ENCODE measurements at regions not wholly inside any gene's neighbourhood (a gene's known extent, or its start where the extent isn't known, plus 50 kb on each side); places are given as distances from the start of the nearest gene placed in this dataset.

- DNase-seq, result no peak
These were observed 321.8 kb upstream of the NFE2L3 start for GRCh38 chr7:25830215-25830614.

GRCh38 chr7:25831062-25831691 lies 320.8 kb upstream of the NFE2L3 start:
- DNase-seq, result no peak

DNA sequence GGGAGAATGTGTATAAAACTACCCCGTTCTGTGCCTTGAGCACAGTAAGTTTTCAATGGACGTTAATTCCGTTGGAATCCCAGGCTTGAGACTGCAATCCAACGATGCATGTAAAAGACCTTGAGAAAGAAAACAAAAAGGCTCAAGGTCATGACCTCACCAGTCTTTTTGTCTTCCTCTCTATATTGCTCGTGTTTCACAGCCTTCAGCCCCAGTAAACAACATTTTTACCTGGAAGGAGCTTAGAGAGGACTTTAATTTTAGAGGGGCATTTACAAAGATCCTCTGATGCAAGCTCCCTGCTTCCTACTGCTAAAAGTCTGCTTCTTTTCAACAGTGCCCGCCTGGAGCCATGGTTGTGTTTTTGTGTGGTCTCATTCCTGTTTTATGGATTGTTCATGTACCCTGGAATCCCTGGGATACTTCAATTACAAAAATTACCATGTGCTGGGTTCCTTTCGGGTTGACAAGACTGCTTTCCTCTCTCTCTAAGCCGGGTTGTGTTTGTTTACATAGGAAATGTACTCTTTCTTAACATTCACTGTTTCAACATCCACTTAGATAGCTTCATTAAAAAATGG lies 320.1 kb upstream of the NFE2L3 start:
- DNase-seq, result no peak

DNA sequence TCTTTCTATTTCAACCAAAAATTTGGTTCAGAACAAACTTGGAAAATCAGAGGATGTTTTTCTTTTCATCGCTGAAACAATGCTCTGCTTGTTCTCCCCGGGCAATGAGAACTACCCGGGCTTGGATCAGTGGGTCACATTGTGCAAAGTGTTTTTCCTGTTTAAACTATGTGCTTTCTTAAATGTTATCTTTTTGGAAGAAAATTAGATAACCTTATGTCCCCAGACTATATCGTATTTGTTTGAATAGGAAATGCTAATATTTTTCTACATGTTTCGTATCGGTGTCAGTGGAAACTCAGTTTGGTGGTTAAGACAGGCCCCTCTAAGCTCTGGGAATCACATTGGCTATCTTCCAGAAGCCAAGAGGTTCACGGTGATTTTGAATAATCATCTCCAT lies 319.5 kb upstream of the NFE2L3 start:
- no peak for DNase-seq

DNA sequence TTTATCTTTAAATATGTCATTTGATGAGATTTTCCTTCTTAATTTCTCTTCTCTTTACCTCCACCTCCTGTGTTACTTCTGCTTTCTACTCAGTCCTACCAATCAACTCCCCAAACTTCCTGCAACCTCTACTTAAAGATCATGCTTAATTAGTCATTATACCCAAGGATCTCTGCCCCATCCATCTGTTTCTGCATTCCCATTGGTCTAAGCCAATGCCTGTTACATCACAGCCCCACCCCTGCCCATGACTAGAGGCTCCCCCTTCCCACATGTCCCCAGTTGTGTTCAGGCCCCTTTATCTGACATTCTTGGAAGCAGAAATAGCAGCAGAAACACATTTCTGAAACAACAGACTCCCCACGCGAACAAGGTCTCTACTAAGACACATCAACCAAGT lies 319.1 kb upstream of the NFE2L3 start:
- no peak for DNase-seq

DNA sequence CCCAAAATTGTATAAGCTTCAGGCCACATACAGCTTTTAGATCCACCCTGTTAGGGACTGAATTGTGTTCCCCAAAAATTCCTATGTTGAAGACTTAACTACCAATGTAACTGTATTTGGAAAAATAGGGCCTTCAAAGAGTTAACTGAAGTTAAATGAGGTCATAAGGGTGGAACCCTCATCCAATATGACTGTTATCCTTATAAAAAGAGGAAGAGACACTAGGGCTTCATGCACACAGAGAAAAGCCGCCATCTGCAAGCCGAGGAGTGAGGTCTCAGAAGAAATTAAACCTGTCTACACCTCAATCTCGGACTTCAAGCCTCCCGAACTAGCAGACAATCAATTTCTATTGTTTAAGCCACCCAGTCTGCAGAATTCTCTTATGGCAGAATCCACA lies 317.9 kb upstream of the NFE2L3 start:
- DNase-seq, result no peak

DNA sequence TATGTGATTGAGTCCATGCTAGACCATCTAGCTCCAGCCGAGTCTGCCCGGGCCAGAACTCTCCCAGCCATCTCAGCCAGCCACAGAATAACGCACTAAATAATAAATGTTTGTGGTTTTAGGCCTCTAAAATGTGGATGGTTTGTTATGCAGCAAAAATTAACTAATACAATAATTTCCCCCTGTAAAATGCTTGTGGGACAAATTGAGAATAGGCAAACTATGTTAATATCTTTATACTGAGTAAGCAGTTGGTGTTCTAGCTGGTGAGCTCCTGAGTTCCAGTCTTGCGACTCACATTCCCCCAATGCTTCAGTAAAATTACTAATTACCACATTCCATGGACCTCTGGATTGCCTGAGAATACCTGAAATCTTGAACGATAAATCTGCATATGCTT lies 316.8 kb upstream of the NFE2L3 start:
- no peak for DNase-seq

DNA sequence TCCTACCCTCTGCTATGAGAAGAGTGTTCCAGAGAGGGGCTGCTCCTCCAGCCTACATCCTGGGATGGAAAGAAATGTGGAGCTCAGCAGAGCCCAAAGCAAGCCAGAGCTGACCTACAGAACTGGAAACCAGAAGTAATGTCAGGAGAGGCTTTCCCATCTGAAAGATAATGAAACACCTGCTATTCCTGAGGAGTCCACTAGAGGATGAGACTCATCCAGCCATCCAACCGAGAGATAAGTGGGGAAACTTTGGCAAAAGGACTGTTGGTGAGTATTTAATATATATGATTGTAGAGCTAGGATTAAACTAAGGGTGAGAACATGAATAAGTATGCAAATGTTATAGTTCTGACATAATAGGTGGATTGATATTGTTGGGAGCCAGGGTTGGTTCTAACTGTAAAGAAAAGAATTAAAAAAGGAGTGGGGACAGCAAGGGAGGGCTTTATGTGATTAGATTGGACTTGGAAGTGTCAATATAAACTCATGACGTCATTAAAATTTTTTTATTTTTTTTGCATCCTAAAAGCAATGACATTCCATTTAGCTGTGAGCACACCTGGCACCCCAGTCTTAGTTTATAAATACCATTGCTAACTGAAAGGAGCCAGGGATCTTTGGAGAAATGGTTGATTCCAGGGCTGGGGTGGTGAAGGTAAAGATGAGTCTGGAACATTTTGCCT lies 312.8 kb upstream of the NFE2L3 start:
- DNase-seq, result no peak

GRCh38 chr7:25840209-25840792 lies 311.7 kb upstream of the NFE2L3 start:
- DNase-seq, result no peak

GRCh38 chr7:25841575-25841974 lies 310.4 kb upstream of the NFE2L3 start:
- no peak for DNase-seq

GRCh38 chr7:25842201-25842733 lies 309.7 kb upstream of the NFE2L3 start:
- no peak for DNase-seq

- no peak for DNase-seq
These were observed 308.5 kb upstream of the NFE2L3 start for GRCh38 chr7:25843467-25843866.

- DNase-seq, result no peak
These were observed 307.7 kb upstream of the NFE2L3 start for GRCh38 chr7:25844102-25844870.

- no peak for DNase-seq
These were observed 306.5 kb upstream of the NFE2L3 start for GRCh38 chr7:25845464-25845863.

DNA sequence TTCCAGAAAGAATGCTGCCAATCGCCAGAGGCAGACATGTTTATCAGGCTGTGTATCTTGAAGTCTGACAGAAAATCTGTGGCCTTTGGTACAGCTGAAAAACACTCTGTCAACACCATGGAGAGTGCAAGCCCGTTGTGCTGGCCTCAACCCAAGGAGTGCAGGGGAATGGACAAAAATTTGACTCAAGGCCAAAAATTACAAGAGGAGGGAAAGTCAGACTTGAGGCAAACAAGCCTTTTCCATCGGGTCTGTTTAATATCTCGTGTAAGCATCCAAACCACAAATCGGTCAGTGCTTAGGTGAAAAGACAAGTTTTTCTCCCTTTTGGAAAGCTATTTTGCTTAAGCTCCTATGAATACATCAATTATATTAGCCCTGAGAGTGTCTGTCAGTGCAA lies 305.3 kb upstream of the NFE2L3 start:
- no peak for DNase-seq

- no peak for DNase-seq
These were observed 304.5 kb upstream of the NFE2L3 start for GRCh38 chr7:25847336-25848070.

DNA sequence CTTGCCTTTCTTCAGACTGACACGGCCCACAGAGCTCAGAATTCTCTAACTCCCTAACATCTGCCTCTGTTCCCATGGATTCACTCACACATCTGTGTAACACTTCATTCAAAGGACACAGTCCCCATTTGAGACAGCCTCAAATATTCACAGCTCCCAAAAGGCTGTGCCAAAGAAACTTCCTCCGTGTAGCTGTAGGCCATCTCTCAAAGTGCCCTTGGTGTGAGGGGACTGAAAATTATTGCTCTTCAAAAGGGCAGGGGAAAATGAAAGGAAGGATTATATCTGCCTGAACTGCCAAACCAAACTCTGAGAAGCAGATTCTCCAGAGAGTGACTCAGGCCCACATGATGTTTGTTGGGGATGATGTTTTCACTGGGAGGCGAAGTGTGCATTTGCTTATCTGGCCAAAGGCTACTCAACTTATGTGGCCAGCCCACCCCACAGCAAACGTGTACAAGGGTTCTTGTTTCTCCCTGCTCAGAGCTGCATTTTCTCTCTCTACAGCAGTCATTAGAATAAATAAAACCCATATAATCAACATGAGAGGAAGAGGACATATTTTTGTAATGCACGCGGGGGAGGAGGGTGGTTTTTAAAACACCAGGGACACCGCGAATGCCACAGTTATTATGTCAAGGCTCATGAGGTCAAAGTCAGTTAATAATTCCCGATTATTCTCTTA lies 302.4 kb upstream of the NFE2L3 start:
- DNase-seq, result no peak

DNA sequence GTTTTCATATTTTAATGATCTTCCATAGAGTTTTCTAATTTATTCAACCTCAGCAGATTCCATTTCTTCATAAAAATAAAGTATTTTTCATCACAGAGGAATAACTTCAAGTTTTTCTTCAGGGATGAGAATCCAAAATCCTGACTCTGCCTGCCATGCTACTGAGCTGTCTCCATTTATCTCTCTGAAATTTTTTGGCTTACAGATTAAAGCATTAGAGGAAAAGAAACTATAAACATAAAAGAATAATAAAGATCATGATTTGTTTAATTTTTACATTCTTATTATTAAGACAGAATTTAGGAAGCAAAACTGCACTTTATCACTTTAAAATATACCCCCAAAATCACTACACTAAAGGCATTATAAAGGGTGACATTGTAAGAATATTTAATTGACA lies 301.8 kb upstream of the NFE2L3 start:
- no peak for DNase-seq

DNA sequence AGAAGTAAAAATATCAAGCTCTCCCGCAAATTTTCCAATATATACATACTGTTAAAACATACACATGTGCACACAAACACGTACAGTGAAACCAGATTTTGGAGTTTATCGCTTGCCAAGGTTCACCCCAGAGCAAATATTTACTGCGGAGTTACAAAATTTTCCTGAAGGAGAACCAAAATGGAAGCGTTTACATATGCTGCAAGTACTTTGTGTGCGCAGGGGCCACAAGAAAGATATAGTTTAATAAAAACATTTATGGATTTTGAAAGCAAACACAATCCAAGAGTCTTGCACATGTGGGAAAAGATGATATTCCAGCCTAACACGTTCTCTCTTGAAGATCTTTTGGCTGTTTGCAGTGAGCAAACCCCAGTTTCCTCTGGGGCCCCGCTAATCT lies 301.3 kb upstream of the NFE2L3 start:
- DNase-seq, result no peak

DNA sequence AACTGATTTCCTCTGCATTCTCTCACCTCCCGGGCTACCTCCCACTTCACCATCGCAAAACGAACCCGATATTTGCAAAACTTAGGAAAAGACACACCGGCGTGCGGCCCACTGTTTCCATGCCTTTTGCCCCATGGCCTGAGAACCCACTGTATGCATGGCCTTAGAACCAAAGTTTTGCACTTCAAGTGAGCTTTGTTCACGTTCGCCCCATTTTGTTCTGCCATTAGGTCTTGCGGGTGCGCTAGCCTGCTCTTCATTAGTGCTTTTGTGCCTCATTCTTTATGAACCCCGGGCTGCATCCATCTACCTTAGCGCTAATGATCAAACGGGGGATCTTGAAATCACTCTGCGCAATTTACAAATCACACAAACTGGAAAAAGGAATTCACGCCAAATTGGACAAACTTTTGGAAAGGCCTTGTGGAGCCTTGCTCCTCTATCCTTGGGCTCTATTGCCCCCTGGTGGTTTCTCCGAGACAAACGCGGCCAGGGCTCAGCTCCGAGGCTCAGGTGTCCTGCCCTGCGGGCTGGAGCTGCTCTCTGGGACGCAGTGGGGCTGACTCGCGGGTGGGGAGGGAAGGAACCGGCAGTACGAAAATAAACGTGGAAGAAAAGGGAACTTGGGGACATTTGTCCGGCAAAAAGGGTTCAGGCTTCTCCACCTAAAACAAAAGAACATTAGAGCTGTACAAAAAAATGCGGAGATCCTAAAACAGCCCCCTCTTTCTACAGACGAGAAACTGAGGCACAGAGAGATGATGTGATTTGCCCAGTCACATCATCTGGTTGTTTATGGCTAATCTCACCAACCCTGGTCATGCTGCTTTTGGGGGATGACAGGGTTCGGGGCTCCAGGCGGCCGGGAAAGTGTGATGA lies 300.4 kb upstream of the NFE2L3 start:
- DNase-seq, result peak; percentile 50

Measured in NCI-H526 treated with DMSO at 0.1 percent for 48 hours (cell line).